IMR-90 (cell line): ENCODE measurements at regions not wholly inside any gene's neighbourhood (a gene's known extent, or its start where the extent isn't known, plus 50 kb on each side); places are given as distances from the start of the nearest gene placed in this dataset.

Experiments used
- MAFK ChIP-seq: IDR thresholded peaks from 2 replicates; pipeline ENCODE4 v1.6.1; 2012; ENCODE audit warnings: low read depth, low read length, improper control_type of control experiment
- RAD21 ChIP-seq: IDR thresholded peaks from 2 replicates; pipeline ENCODE4 v1.6.1; 2012; ENCODE audit warnings: low read length, improper control_type of control experiment
- TF ChIP-seq, protein P1 (sequence below): conservative IDR thresholded peaks from 2 replicates; pipeline ENCODE4 v1.5.1; 2012; ENCODE audit warnings: mild to moderate bottlenecking, low read depth, low read length, improper control_type of control experiment

DNA sequence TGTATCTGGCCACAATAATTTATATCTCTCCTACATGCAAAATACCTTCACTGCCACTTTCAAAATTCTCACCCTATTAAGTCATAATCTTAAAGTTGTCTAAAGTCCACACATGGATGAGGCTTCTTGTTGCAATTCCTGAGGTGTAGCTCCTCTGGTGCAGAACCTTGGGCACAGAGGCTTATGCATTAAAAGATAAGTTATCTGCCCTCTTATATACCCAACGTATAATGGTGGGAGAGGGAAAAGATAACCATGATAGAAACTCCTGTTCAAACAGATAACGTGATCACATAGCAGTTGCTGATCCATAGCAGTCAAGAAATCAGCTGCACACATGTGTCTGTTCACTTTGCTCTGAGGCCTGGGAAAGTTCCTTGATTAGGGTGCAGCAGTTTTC, 1767.0 kb downstream of the MAT2B start:
- TF ChIP-seq, protein P1, sequence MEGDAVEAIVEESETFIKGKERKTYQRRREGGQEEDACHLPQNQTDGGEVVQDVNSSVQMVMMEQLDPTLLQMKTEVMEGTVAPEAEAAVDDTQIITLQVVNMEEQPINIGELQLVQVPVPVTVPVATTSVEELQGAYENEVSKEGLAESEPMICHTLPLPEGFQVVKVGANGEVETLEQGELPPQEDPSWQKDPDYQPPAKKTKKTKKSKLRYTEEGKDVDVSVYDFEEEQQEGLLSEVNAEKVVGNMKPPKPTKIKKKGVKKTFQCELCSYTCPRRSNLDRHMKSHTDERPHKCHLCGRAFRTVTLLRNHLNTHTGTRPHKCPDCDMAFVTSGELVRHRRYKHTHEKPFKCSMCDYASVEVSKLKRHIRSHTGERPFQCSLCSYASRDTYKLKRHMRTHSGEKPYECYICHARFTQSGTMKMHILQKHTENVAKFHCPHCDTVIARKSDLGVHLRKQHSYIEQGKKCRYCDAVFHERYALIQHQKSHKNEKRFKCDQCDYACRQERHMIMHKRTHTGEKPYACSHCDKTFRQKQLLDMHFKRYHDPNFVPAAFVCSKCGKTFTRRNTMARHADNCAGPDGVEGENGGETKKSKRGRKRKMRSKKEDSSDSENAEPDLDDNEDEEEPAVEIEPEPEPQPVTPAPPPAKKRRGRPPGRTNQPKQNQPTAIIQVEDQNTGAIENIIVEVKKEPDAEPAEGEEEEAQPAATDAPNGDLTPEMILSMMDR, result no peak
- TF ChIP-seq RAD21 (no peak), MAFK (no peak)
